ENCODE measurements at regions not wholly inside any gene's neighbourhood (a gene's known extent, or its start where the extent isn't known, plus 50 kb on each side); places are given as distances from the start of the nearest gene placed in this dataset.

DNA sequence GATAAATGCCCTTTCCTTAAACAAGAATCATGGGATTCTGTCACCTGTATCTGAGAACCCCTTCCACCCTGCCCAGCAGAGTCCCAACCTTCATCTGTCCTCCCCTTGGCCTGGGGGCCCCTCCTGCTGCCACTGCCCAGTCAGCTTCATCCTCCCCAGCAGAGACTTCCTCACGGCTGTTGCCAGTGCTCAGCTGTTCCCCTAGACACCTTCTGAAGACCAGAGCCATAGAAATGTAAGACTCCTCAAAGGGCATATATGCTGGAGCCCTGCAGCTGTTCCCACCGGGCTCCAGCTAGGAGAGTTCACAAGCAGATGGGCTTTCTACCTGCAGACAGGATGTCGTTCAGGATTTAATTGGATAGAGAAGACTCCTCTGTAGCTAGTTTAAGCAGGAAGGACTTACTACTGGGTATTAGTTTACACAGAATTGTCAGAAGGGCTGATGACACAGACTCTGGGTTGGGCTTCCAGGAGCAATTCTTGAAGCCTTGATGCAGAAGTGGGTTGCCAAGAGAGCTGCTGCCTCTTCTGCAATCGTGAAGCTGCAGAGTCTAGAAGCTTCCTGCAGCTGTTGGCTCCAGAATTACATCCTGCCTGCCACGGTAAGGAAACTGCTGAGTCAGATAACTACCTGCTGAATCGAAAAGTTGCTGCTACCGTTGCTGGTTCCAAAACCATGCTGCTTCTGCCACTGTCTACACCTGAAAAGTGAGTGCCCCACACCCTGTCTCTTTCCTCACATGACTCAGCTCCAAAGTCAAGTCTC lies 57.1 kb upstream of the MLN start:
- intact Hi-C loops (cut with DNase I): no loop called here
- Histone ChIP-seq H3K4me1 (no peaks in the 10 kb centered on the region), H3K9me3 (no peaks in the 10 kb centered on the region), H3K27ac (no peak overlapping the region), H3K36me3 (no peaks in the 10 kb centered on the region), H3K27me3 (no peaks in the 10 kb centered on the region), H3K4me3 (no peak overlapping the region), H3K9ac (ENCODE audit: low read depth in 2 of 2, low read length in 2 of 2) (no peak overlapping the region)
- TF ChIP-seq, protein P1, sequence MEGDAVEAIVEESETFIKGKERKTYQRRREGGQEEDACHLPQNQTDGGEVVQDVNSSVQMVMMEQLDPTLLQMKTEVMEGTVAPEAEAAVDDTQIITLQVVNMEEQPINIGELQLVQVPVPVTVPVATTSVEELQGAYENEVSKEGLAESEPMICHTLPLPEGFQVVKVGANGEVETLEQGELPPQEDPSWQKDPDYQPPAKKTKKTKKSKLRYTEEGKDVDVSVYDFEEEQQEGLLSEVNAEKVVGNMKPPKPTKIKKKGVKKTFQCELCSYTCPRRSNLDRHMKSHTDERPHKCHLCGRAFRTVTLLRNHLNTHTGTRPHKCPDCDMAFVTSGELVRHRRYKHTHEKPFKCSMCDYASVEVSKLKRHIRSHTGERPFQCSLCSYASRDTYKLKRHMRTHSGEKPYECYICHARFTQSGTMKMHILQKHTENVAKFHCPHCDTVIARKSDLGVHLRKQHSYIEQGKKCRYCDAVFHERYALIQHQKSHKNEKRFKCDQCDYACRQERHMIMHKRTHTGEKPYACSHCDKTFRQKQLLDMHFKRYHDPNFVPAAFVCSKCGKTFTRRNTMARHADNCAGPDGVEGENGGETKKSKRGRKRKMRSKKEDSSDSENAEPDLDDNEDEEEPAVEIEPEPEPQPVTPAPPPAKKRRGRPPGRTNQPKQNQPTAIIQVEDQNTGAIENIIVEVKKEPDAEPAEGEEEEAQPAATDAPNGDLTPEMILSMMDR (IDR thresholded peaks at IDR 0.05): no peak
- peak; percentile 28 for DNase-seq

DNA sequence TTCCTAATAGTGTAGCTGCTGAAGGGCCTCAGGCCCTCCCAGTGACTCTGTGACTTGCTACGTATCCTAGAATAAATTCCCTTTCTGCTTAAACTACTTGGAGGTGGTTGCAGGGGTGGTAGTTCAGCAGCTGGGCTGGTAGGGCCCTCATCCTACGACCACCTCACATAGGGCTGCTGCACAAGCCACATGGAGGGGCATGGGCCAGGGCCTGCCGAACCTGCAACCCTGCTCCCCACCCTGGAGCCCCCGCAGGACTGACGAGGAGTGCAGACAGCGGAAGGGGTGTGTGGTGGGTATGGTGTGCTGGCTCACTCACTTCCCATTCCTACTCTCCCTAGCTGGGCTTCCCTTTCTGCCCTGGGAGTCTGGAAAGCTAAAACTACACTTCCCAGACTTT lies 56.2 kb upstream of the MLN start:
- no peak overlapping the region for H3K9ac ChIP-seq (ENCODE audit: low read depth in 2 of 2, low read length in 2 of 2)
- intact Hi-C loops (cut with DNase I): no loop called here
- no peak for DNase-seq

DNA sequence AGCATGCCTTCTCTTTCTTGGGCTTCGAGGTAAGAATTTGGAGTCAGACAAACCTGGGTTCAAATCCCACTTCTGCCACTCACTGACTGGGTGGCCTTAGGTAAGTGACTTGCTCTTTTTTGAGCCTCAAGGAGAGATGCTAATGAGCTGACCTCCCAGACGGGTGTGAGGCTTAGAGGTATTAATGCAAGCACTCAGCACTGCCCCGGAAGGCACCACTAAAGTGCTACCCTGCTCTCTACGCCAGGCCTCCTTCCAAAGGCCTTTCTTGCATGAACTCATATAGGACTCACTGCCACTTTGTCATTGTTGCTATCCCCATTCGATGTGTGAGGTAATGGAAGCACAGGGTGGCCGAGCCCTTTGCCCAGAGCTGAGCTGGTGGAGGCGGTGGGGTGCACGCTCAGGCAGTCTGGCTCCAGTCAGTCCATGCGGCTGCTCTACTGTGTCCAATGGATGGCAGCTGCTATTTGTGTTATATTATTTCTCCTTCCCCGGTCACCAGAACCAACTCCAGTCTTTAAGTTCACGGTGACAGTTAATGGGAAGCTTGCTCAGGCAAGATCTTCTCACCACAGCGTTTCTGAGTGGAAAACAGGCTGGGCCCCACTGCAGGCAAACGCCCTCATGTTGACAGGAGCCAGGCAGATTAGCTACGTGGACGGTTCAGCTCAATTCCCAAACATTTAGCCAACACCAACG lies 55.2 kb upstream of the MLN start:
- intact Hi-C loops (cut with DNase I): no loop called here
- no peak for DNase-seq
- H3K9ac ChIP-seq (ENCODE audit: low read depth in 2 of 2, low read length in 2 of 2): no peak overlapping the region
- H3K4me3 ChIP-seq: no peak overlapping the region
- TF ChIP-seq, protein P1 (IDR thresholded peaks at IDR 0.05): no peak
- H3K9me3 ChIP-seq: no peaks in the 10 kb centered on the region
- no peaks in the 10 kb centered on the region for H3K4me1 ChIP-seq
- no peaks in the 10 kb centered on the region for H3K27me3 ChIP-seq
- no peak overlapping the region for H3K27ac ChIP-seq
- H3K36me3 ChIP-seq: no peaks in the 10 kb centered on the region

More for the DNA sequence above, 56.2 kb upstream of the MLN start:
- no peaks in the 10 kb centered on the region for H3K4me1 ChIP-seq
- no peak overlapping the region for H3K4me3 ChIP-seq
- no peaks in the 10 kb centered on the region for H3K27me3 ChIP-seq
- H3K9me3 ChIP-seq: no peaks in the 10 kb centered on the region
- no peaks in the 10 kb centered on the region for H3K36me3 ChIP-seq
- TF ChIP-seq, protein P1 (IDR thresholded peaks at IDR 0.05): no peak
- H3K27ac ChIP-seq: no peak overlapping the region

DNA sequence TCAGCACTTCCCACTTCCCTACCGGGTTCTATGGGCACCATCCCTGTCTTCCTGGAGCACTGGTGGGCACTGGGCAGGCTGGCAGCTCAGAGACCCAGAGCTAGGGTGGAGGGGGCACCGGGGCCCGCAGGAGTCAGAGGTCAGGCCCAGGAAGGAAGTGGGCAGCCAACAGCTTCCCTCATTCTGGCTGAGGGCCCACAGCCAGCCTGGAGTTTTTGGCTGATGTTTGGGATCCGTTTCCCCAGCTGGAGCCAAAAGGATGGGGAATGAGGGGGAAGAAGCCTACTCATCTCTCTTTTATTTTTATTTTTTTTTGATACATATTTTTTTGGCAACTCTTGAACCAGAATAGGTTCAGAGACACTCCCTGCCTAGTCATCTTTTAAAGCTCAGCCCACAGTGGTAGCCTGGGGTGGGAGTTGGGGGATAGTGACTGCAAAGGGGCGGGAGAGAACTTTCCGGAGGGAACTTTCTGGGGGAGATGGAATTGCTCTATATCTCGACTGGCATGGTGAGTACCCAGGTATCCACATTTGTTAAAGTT lies 54.2 kb upstream of the MLN start:
- TF ChIP-seq, protein P1 (IDR thresholded peaks at IDR 0.05): no peak
- Histone ChIP-seq H3K9me3 (no peaks in the 10 kb centered on the region), H3K9ac (ENCODE audit: low read depth in 2 of 2, low read length in 2 of 2) (no peak overlapping the region), H3K4me1 (no peaks in the 10 kb centered on the region), H3K4me3 (no peak overlapping the region), H3K36me3 (no peaks in the 10 kb centered on the region), H3K27ac (no peak overlapping the region), H3K27me3 (no peaks in the 10 kb centered on the region)
- intact Hi-C loops (cut with DNase I): no loop called here
- DNase-seq: no peak

DNA sequence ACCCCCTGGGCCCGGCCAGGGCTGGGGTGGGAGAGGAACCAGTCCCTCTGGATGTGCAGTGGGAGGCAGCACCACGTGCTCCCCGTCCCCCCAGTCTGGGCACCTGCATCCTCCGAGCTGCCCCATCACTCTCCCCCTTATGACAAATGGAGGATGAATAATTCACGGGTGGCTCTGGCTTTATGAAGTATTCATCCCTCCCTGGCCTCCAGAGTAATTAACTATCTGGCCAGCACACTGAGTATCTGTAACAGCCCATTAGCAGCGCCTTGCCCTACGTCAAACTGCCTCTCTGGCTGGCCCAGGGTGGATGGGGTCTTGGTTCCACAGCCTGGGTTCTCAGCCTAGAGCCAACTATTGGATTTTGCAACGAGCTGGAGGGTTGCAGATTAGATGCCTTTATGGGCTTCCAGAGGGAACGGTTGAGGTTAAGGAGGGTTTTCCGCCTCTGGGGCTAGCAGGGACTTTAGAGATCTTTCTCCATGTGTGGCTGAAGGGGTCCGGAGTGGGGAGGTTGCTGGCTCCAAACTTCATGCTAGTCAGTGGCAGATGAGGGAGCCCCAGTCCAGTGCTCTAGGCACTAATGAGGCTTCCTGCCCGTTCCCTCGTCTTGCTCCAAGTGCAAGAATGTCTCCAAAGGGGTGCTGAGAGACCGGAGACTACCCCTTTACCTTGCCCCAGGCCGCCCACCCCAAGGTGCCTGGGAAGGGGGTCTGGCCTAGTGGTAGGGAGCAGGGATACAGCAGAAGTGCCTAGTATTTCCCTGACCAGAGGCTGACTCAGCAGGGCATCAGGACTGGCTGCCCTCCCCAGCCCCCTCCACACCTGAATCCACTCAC lies 53.5 kb upstream of the MLN start:
- Histone ChIP-seq H3K9ac (ENCODE audit: low read depth in 2 of 2, low read length in 2 of 2) (no peak overlapping the region), H3K27ac (no peak overlapping the region), H3K36me3 (no peaks in the 10 kb centered on the region), H3K4me3 (no peak overlapping the region), H3K27me3 (no peaks in the 10 kb centered on the region), H3K9me3 (no peaks in the 10 kb centered on the region), H3K4me1 (no peaks in the 10 kb centered on the region)
- DNase-seq: no peak
- intact Hi-C loops (cut with DNase I): no loop called here
- TF ChIP-seq, protein P1 (IDR thresholded peaks at IDR 0.05): no peak
